ENCODE measurements at regions not wholly inside any gene's neighbourhood (a gene's known extent, or its start where the extent isn't known, plus 50 kb on each side); places are given as distances from the start of the nearest gene placed in this dataset.

DNA sequence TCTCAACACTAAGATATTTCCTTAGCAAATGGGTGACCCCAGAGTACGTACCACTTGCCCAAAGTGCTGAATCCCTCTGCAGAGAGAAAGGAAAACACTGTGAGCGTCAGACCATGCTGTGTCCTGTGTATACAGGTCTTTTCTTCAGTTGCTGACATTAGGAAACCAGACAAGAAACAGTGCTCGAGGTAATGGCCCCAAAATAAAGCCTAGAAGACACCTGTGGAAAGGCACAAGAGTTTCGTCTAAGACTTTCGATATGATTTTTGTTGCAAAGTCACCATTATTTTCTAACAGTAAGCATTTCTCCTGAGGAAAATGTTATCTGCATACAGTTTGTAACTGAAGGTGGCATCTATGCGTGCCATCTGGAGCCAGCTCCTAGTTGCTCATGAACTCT lies 62.0 kb upstream of the SIMC1 start:
- DNase-seq (ENCODE audit: low read depth) = no peak

- no peak for DNase-seq (ENCODE audit: low read depth)
These were observed 59.4 kb upstream of the SIMC1 start for GRCh38 chr5:176178789-176179188.

DNA sequence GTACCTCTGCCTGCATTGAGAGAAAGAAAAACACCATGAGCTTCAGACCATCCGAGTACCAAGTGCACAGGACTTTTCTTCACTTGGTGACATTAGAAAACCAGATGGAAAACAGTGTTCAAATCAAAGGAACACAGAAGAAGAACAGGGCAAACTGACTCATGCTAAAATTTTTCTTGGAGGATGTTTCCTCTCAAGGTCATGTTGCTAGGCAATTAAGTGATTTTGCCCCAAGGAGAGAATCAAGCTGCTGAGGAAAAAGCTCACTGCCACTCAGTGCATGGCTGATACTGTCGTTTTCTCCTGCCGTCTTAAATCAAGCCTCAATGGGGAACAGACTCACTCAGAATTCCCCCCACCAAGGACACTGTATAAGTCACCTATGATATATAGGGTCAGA lies 57.9 kb upstream of the SIMC1 start:
- DNase-seq (ENCODE audit: low read depth) = no peak

DNA sequence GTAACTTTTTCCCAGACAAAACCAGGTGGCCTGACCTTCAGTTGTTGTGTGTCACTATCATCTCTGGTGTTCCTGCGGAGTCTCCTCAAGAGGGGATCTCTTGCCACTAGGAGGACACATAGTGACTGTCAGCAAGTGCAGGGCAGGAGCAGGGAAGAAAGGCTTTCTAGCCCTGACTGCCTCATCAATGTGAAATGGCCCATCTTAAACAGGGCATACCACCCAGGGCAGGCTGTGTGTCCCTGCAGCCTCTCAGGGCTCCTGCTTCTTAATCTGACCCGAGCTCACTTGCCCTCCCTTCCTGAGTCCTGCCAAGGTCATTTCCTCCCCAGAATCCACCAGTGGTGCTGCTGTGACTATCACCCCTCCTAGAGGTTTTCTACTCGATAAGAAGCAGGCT lies 57.4 kb upstream of the SIMC1 start:
- DNase-seq (ENCODE audit: low read depth) = no peak

- DNase-seq (ENCODE audit: low read depth) = no peak
These were observed 56.9 kb upstream of the SIMC1 start for GRCh38 chr5:176181271-176181855.

- no peak for DNase-seq (ENCODE audit: low read depth)
These were observed 54.7 kb upstream of the SIMC1 start for GRCh38 chr5:176183321-176184074.

GRCh38 chr5:176184608-176185132 lies 53.6 kb upstream of the SIMC1 start:
- DNase-seq (ENCODE audit: low read depth) = no peak

GRCh38 chr5:176185133-176185733 lies 53.0 kb upstream of the SIMC1 start:
- no peak for DNase-seq (ENCODE audit: low read depth)

DNA sequence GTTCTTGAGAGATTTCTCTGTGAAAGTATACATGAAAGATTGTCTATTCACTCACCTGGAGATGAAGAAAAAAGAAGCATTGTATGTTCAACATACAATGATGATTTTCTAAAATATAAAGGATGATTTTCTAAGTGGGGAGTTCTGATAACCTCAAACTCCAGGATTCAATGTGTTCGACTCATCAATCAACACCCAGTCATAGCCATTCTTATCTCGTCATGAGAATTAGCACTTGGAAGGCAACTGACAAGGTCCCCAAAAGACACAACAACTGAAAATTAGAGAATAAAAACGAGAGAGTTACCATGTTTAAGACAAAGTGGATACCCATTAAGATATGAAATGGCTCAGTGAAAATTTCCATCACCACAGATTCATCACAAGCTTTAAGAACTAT lies 52.1 kb upstream of the SIMC1 start:
- DNase-seq (ENCODE audit: low read depth) = no peak

DNA sequence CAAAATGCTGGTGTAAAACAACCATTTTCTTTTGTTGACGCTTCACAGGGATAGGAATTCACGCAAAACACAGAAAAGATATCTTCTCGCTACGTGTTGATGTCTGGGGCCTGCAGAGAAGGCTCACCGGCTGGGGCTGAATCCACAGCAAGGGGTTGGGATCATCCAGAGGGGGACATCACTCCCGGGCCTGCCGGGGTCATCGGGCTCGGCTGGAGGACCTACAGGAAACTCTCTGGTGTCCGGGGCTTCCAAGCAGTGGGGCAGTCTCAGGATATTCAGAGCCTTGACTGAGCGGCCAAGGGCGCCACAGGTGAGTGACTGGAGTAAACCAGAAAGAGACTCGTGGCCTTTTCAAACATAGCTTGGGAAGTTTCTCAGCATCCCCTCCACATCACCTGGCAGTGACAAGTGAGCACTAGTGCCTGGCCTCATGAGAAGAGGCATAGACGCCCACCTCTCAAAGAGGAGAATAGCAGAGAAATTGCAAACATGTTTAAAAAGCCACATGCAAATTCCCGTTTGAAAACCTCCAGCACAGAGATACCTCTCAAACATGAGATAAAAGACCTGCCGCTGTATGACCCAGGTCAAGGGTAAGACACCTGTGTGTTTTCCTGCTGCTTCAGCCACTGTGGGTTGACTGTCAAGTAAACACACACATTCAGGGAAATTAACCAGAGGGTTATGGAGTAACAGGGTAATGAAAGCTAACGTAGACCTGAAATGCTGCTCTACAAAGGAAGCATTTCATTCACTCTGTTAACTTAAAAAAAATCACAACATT lies 50.8 kb upstream of the SIMC1 start:
- no peak for DNase-seq (ENCODE audit: low read depth)

DNA sequence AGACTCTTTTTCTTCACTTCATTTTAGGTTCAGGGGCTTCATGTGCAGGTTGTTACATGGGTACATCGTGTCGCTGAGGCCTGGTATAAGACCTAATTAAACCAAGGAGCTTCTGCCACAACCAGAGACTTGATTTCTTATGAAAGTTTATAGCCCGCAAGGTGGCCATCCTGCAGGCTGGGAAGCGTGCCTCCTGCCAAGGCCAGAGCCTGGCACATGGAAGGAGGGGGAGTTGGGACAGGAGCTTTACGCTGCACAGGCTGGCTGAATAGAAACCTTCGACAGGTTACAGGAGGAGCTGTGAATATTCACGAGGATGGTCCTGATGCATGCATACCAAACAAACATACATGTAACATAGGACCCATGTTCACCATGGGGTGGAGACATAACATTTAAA lies 50.1 kb upstream of the SIMC1 start:
- DNase-seq (ENCODE audit: low read depth) = no peak

Data from stimulated activated CD4-positive, alpha-beta T cell treated with anti-CD3 and anti-CD28 coated beads, Interleukin-2, amount 100 ng/mL, for 4 hours (primary cell).